CD4-positive, alpha-beta T cell treated with Interleukin-21 for 1 hour (primary cell): ENCODE measurements at regions not wholly inside any gene's neighbourhood (a gene's known extent, or its start where the extent isn't known, plus 50 kb on each side); places are given as distances from the start of the nearest gene placed in this dataset.

Source experiments
- DNase-seq: peaks from one replicate; pipeline ENCODE4 v3.0.0-alpha.2; 2020

DNA sequence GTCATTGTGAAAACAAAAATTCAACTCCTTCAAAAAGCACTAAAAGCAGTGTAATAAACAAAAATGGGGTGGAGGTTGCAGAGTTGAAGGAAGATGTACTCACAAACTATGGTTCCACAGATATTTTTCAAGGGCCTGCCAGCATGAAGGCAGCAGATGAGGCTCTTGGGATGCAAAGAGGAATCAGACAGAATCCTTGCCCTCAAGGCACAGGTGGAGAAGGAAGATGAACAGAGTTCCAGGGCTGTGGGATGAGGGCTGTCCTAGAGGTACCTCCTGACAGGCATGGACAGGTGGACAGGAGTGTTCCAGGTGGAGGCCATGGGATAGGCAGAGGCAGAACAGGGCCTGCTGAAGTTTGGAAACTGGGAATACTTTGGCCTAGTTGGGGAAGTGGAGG is 140.5 kb upstream of the ANKH start:
- DNase-seq = no peak

DNA sequence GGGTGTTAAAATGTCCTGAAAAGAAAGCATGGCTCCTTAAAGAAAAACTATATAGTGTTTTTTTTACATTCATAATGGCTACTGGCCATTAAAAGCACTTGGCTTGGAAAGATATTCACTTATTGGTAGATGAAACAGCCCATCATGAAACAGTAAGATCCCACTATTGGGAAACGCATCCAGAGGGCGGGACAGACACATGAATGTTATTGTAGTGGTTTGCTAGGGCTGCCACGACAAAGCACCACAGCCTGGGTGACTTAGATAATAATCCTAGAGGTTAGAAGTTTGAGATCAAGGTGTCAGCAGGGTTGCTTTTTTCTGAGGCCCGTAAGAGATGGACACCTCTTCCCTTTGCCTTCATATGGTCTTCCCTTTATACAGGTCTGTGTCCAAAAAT is 139.4 kb upstream of the ANKH start:
- DNase-seq = no peak

DNA sequence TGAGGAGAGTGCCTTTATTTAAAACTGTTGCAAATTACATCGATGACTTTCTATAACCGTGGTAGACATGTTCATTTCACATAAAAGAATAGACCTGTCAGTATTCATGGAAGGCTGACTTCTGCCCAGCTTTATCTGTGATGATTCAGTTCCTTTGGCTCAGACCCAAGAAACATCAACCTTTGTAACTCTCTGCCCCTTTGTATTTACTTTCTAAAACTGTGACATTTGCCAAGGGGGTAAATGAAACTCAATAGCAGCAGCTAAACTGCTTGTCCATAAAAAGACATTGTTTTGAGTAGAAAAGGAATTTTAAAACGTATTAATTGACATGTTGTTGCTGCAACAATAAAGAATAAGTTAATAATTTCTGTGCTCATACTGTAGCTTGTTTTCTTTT is 137.8 kb upstream of the ANKH start:
- no peak for DNase-seq

DNA sequence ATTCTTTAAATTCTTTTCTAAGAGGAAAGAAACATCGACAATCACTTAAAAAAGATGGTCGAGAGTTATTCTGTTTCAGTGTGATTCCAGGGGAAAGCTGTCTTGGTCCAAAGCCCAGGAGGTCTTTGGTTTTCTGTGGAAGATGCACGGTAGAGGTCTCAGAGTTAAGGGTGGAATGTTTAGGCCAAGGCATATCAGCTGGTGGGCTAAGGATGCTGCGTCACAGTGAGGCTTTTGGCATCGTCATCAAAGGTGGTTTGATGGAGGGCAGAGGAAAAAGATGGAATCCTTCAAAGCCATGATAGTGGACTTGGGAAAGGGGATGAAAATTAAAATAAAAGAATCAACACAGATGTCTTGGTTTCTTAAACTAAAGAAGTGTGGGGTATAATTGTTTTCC is 137.3 kb upstream of the ANKH start:
- DNase-seq = no peak

DNA sequence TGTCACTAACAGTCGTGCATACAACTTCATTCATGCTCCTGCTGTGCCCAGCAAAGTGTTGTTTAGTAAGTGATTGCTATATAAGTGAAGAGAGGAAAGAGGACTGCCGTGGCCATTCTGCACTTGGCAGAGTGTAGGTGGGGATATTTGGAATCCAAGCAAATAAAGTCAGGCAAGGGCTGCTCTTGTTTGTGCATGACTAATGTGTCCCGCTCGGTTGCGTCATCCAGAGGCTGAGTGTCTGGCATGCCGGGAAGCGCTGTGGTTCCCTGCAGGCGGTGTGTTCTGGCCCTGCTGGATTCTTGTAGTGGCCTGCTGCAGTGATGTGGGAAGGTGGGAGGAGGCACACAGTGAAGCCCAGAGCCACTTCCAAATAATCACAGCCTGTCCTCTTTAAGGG is 136.9 kb upstream of the ANKH start:
- no peak for DNase-seq

DNA sequence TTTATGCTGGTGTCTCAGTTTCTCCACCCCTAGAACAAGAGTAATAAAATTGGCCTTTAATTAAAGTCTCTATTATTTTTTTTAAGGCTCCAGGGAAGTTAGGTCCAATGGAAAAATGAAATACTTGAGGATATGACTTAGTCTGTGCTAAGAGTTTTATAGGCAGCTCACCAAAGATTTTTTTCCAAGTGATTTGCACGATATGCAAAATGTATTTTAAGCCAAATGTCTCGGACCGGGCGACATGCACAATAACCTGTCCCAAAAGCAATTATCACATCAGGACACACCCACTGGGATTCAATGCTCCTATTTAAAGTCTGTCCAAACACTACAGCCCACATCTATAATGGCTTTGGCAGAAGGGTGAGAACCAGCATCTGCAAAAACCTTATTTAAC is 136.1 kb upstream of the ANKH start:
- no peak for DNase-seq

DNA sequence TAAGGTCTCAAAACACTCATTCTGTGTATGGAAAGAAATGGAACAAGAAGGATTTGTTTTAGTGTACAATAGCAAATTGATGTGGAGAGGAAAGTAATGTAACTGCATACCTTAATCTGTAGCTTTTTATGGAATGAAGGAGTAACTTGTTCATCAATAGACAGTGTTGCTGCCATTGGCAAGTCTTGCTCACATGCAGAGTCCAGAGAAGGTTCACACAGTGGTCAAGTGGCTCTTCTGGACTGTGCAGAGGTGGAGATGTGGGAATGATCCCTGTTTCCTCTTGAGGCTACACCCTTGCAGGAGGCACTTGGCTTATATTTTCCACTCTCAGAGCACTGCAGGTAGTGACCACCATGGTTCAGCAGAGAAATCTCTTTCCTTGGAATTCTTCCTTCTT is 132.9 kb upstream of the ANKH start:
- no peak for DNase-seq

DNA sequence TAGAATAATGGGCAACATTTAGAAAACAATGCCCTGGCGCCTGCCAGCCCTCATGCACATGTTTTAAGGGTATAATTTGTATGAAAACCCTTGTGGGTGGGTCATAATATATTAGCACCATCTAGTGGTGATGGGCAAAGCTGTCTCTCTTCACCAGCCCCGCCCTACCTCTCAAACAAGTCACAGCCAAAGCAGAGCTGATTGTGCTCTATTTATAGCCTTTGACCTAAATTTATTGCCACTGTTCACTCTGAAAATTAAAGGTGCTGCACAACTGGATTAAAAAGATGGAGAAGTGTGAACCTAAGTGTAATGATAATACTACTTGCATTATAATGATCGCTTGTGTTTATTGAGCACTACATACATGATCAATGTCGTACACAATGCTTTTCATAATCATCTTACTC is 131.9 kb upstream of the ANKH start:
- DNase-seq = peak; percentile 76

DNA sequence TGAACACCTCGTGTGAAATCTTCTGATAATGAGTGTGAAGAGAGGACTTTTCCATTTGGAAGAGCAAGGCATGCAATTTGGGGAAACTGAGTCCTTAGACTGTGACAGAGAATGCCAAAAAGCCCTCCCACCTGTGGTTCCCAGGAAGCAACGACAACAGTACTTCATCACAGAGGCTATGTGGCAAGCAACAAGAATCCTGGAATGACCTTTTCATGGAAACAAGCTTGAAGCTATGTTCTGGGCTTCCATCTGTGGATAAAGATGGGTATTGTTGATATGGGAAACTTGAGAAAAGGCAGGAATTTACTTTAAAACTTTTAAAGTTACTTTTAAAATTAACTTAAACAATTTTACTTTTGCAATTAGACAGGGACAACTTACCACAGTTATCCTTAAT is 131.2 kb upstream of the ANKH start:
- no peak for DNase-seq

DNA sequence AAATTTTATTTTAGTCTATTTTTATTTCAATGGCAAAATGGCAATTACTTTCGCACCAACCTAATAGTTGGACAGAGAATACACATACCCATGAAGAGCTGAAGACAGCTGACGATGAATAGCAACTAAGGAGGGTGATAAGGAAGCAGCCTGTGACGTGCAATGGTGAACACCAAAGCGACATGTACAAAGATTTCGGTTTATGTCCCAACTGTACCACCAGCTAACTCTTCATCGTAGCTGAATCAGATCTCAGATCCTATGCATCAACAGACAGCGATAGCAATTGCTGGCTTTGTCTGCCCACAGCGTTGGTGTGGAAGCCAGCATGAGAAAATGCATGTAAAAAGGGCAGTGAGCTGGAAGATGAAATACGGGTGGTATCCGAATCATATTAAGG is 130.6 kb upstream of the ANKH start:
- no peak for DNase-seq

DNA sequence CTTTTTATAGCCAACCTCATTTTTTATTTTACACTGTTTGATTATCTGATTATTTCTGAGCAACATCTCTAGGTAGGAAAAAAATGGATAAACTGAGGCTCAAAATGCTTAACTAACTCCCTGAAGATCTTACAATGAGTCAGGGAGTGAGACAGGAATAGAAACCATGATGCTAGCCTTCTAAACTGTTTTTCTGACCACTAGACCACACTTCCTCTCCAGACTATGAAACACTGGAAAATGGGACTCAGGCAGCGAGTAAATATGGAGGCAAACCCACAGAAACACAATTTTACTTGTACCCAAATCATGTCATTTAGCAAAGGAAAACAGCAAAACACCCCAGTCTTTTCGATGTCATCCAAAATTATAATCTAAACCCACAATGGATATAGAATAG is 129.9 kb upstream of the ANKH start:
- DNase-seq = no peak

DNA sequence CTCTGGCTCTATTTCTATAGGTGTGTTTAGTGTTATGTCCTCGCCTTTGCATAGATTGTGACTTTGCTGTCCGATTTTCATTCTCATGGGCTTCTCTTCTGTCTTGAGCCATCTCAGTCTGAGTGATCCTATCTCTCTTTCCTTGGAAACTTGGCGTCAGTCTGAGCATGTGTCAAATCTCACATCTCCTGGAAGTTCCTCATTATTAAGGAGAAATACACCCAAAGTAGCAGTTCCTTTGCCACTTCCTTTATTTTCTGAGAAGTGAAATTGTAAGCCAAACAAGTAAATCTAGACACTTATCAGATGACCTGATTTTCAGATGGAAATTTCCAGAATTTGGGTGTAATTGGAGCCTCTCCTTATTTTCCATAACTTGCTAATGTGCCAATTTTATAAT is 126.9 kb upstream of the ANKH start:
- no peak for DNase-seq

DNA sequence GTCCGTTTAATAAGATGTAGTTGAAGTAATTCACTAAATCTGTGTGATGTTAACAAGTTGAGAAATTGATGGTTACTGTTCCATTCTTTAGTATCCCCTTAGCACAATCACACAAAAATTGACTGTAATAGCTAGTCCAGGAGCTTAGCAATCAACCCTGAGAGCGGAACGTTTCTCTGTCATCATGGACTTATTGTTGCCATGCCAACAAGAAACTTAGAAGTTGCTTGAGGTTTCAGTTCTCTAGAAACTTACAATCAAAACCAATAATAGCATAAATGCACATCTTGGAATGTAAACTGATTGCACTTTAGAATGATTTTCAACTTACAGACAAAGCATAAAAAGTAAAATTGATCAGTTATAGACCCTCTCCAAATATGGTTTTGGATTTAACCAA is 125.4 kb upstream of the ANKH start:
- DNase-seq = peak; percentile 40

DNA sequence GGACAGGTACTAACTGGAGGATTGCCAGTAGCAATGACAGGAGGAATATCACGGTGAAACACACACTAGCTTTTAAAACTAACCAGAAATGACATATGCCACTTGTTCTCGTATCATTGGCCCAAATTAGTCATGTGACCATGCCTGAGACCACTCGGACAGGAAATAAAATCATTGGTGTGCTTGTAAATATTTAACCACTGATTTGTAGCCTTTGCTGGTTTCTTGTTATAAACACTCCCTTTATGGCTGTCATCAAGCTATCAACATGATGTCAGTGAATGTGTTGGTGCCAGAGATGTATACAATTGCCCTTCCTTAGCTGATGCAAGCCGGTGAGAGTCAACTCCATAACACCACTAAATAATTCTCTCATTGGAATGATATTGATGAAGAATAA is 123.7 kb upstream of the ANKH start:
- no peak for DNase-seq

DNA sequence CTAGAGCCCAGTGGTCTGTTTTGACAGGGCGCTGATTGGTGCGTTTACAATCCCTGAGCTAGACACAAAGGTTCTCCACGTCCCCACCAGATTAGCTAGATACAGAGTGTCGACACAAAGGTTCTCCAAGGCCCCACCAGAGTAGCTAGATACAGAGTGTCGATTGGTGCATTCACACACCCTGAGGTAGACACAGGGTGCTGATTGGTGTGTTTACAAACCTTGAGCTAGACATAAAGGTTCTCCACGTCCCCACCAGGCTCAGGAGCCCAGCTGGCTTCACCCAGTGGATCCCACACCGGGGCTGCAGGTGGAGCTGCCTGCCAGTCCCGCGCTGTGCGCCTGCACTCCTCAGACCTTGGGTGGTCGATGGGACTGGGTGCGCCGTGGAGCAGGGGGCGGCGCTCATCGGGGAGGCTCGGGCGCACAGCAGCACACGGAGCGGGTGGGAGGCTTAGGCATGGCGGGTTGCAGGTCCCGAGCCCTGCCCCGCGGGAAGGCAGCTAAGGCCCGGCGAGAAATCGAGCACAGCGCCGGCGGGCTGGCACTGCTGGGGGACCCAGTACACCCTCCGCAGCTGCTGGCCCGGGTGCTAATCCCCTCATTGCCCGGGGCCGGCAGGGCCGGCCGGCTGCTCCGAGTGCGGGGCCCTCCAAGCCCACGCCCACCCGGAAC is 122.0 kb upstream of the ANKH start:
- peak; percentile 47 for DNase-seq

DNA sequence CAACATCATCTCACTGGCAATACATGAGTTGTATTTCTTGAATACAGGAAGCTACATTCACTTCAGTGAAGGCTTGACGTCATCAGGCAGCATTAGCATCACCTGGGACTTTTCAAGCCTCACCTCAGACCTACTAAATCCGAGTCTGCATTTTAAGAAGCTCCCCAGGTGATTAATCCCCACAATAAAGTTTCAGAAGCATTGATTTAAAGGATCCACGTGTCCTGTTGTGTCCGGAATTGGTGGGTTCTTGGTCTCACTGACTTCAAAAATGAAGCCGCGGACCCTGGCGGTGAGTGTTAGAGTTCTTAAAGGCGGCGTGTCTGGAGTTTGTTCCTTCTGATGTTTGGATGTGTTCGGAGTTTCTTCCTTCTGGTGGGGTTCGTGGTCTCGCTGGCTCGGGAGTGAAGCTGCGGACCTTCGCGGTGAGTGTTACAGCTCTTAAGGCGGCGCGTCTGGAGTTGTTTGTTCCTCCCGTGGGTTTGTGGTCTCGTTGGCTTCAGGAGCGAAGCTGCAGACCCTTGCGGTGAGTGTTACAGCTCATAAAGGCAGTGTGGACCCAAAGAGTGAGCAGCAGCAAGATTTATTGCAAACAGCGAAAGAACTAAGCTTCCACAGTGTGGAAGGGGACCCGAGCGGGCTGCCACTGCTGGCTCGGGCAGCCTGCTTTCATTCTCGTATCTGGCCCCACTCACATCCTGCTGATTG is 121.3 kb upstream of the ANKH start:
- peak; percentile 83 for DNase-seq

DNA sequence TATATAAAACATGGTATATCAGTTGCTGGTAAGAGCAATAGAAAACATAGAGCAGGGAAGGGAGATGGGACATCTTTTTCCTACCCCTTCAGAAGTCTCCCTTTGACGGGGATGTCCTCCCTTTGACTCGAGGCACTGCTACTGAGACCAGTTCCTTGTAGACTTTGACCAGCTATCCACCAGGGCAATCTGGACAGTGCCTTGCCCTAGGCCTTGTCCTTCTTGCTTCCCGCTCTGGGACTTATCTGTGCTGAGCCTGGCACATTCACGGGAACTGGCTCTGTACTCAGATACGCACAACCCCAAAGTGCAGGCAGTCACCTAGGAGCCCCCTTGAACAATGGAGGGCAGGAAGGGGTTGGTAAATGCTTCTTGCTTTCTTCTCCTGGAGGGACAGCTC is 116.6 kb upstream of the ANKH start:
- no peak for DNase-seq

DNA sequence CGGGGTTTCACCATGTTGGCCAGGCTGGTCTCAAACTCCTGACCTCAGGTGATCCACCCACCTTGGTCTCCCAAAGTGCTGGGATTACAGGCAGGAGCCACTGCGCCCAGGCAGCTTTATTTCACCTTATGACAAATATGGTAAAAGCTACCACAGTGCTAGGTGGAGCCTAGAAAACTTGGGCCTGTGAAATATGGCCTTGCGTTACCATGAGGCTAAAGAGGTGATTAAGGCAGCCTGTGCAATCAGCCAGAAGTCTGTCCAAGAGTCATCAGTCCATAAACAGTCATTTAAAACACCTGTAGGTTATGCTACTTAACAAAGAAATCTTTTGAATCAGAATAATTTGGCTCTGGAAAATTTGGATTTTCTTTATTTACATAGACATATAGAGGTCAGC is 114.8 kb upstream of the ANKH start:
- no peak for DNase-seq

DNA sequence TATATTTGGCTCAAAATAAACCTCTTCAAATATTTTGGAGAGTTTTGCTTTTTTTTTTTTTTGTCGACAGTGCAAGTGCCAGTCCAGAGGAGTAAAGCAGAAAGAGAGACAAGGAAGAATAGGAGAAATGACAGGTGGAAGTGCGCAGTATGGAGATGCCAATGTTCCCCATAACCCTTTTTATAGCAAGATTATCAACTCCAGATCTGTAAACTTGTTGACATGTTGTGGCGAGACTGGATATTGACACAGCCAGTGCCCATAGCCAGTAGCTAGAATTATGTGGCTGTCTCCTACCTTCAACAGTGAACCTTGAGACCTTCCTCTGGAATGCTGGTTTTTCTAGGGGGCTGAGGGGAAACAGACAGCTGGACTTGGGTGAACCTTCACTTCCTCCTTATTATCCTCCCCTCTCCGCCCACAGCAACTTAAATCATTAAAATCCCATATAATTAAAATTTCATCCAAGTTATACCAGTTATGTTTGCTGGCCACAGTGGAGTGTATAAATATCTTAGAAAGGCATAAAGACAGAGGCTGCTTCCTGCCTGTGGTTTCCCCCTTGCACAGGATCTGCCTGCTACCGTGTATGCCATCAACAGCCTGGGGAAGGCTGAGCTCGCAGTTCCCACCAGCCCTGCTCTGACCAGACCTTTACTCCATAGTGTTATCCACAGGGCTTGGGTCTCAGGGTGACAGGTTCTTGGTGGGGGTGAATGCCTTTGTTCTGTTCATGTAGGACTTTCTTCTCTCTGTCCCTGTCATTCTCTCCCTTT is 112.3 kb upstream of the ANKH start:
- DNase-seq = peak; percentile 28

DNA sequence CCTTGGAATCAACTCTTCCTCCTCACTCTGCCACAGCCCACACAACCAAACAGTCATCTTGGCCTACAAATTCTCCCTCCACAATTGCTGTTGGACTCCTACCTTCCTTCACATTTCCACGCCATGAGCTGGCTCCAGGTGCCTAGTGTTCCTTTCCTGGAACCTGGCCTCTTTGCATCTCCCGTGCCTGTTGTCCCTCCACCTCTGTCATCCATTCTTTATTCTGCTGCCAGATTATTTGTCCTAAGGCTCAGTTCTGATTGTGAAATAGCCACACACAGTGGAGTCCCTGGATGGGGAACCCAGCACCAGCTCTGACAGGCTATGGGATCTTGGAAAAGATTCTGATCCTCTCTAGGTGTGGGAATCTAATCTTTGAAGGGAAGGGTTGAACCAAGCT is 109.1 kb upstream of the ANKH start:
- no peak for DNase-seq

DNA sequence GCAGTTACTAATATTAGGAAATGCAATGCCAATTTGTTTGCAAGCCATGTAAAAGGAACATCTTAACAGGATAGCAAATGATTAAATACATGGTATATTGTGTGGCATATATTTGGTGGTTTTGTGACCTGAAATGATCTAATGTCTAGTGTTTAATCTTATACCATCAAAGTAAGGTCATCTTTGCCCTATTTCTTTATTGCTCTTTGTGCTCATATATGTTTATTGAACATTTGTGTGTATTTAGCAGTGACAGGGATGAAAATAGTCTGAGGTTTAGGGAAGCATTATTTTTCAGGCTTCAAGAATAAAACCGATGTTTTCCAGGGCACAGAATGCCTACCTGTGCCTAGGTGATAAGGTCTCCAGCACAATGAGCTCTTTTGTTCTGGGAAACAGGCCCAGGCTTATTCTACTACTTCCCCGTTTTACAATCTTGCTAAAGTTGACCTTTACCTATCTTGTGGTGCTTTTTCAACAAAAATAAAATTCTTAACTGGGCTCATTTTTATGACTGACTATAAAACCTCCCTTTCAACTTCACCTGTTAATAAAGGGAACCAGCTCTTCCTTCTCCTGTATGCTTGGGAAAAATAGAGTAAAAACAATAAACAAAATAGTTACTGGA is 105.6 kb upstream of the ANKH start:
- DNase-seq = no peak

DNA sequence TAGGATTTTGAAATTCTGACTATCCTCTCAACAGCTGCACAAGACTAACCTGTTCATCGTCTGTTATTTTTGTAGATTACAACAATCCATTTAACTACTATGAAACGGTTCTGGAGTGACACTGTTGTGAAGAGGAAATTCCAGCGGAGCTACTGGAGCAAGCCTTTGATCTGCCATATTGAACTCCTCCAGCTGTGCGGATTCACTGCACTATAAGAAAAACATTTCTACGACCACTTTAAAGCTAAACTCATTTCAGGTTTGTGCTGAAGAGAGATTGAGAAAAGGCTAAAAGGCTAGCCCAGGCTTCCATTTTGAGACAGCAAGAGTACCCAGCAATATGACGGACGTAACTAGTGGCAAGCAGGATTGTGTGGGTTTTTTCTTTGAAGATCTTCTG is 104.9 kb upstream of the ANKH start:
- DNase-seq = no peak

DNA sequence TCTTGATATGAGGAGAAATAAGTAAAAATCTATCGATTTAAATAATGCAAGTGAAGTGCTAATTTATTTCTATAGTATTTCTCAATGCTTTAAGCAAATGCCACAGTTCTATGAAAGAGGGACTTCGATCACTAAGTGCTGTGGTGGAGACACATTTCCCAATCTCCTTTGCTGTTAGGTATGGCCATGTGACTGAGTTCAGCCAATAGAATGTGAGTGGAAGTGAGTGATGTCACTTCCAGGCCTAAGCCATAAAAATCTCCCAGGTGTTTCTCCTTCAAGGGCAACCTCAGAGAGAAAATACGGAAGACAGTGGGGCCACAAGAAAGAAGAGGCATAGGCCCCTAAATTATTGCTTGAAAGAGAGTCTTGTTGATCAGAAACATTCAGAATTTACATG is 100.3 kb upstream of the ANKH start:
- no peak for DNase-seq

DNA sequence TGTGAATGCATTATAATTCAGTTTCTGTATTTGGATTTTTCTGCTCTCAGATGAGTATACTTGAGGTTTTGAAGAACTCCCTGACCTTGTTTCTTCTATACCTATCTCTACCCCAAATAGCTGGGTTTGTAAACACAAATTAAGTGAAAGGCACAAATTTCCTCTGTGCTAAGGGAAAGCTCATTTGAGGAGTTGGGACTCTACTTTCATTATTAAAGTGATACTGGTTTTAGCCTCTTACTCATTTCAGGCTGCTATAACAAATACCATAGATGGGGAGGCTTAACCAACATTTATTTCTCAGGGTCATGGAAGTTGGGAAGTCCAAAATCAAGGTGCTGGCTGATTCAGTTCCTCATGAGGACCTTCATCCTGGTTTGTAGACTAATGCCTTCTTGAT is 97.2 kb upstream of the ANKH start:
- no peak for DNase-seq
